ENCODE measurements at regions not wholly inside any gene's neighbourhood (a gene's known extent, or its start where the extent isn't known, plus 50 kb on each side); places are given as distances from the start of the nearest gene placed in this dataset.

DNA sequence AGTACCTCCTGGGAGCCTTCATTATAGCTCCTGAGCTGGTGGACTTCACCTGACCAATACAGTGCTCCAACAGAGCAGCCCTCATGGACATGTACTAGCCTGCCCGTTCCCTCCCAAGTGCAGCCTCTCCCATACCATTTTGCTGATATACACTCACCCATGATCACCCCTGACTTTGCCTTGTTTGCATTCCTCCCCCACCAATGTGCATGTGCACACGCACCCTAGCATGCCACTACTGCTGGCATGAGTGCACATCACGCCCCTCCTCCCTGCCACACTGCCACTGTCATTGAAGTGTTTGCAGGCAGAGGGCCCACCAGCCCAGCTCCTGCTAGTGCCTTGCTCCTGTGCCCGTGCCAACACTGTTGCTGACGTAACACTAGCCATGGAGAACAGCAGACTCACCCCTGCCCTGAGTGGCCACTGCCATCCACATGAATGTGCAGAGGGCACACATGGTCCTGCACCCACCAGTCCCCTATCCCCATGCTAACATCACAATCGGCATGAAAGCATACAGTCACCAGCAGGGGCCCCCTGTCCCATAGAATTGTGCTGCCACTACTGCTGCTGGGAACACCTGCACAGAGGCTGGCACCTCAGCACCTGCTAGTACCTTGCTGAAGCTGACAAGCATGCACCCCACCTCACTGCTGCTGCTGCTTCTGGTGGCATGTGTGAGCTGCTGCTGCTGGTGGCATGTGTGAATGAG lies 110.3 kb downstream of the SINHCAF start:
- TF ChIP-seq CSDC2 (CRISPR knock-in tag; IDR thresholded peaks at IDR 0.05) (no peak), RARB (CRISPR knock-in tag; IDR thresholded peaks at IDR 0.05) (no peak), OSR1 (CRISPR knock-in tag; IDR thresholded peaks at IDR 0.05) (no peak), ZFP3 (CRISPR knock-in tag; IDR thresholded peaks at IDR 0.05) (no peak), TCF4 (CRISPR knock-in tag; IDR thresholded peaks at IDR 0.05; ENCODE audit: borderline replicate concordance) (no peak), SNAI2 (CRISPR knock-in tag; IDR thresholded peaks at IDR 0.05) (no peak), ZNF8 (CRISPR knock-in tag; IDR thresholded peaks at IDR 0.05) (no peak)

Measured in SK-N-SH treated with all-trans-retinoic acid at 6 μM for 48 hours (cell line).